Breast epithelium (tissue), 4 donors: ENCODE measurements at regions not wholly inside any gene's neighbourhood (a gene's known extent, or its start where the extent isn't known, plus 50 kb on each side); places are given as distances from the start of the nearest gene placed in this dataset.

ENCODE experiments used
- DNase-seq, 2 donors: peaks; one replicate each; pipeline ENCODE4 v3.0.0-alpha.2; 2019; ENCODE audit warnings: low spot score in 2 of 2
- H3K27ac ChIP-seq, 2 donors: fragments of 200-600 bp; sonication (generic) in 1 of 2; one replicate each; pipeline ENCODE4 v1.5.1; 2016 to 2019; ENCODE audit warnings: mild to moderate bottlenecking in 1 of 2
- H3K27me3 ChIP-seq, 2 donors: fragments of 200-600 bp; sonication (generic) in 1 of 2; one replicate each; pipeline versions ENCODE4 v1.5.1 to v1.6.0; 2017 to 2019; ENCODE audit warnings: control low read depth in 1 of 2, mild to moderate bottlenecking in 1 of 2
- H3K36me3 ChIP-seq: fragments of 200-600 bp; one replicate; pipeline ENCODE4 v1.5.1; 2019
- H3K4me1 ChIP-seq, 2 donors: fragments of 200-600 bp; sonication (generic); one replicate each; pipeline ENCODE4 v1.5.1; 2016 to 2019; ENCODE audit warnings: control low read depth in 1 of 2
- H3K4me3 ChIP-seq, 3 donors: fragments of 200-600 bp; sonication (generic); 1 replicate in 2 of 3; 2 replicates in 1 of 3; pipeline ENCODE4 v1.5.1; 2016 to 2019; ENCODE audit warnings: mild to moderate bottlenecking in 3 of 3, moderate library complexity in 2 of 3
- H3K9me3 ChIP-seq, 2 donors: fragments of 200-600 bp; sonication (generic) in 1 of 2; one replicate each; pipeline ENCODE4 v1.5.1; 2016 to 2019; ENCODE audit warnings: control low read depth in 1 of 2
- POLR2A ChIP-seq: fragments of 450-650 bp; IDR thresholded peaks from one replicate; pipeline ENCODE4 v1.6.1; 2016; ENCODE audit warnings: antibody characterized with exemption, mild to moderate bottlenecking, moderate library complexity
- POLR2AphosphoS5 ChIP-seq, 3 donors: sonication (generic); formaldehyde crosslinking; IDR thresholded peaks; one replicate each; pipeline ENCODE4 v1.6.1; 2017; ENCODE audit warnings: antibody characterized with exemption in 3 of 3
- intact Hi-C: fragments of 100-400 bp; cut with DNase I; formaldehyde crosslinking; loops from one replicate; pipeline ENCODE4 v1.15.1; 2023; ENCODE audit warnings: low total_unique reads
- TF ChIP-seq, protein P1 (sequence below), 3 donors: fragments of 450-650 bp; IDR thresholded peaks; one replicate each; pipeline ENCODE4 v1.5.1; 2016 to 2017; ENCODE audit warnings: antibody characterized with exemption in 3 of 3, mild to moderate bottlenecking in 3 of 3, moderate library complexity in 3 of 3

DNA sequence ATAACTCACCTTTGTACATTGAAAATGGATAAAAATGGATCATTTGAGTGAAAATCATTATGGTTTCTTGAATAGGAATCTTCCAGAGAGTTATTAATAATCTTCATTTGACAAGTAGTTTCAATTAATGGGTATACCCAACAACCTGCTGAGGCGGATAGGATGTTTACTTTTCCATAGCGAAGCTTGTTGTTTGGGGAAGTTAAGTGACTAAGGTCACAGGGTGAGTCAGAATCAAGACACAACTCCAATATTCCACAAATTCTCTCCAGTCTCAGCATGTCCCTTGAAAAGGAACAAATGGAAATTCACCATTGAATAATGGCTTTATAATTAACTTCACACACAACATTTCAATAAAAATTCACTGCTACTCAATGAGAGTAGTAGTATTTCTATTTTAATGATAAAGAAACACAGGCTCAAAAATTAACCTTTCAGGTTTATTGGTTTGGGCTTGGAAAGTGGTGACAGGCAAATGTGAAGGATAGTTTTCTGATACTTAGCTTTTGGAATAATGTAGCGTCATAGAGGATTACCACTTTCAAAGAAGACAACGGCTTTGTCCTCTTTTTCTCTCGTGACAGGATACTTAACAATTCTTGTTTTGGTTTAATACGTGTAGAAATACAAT is 211.3 kb downstream of the GPD2 start:
- Histone ChIP-seq H3K36me3 (no peaks in the 10 kb centered on the region), H3K27me3 (no peaks in the 10 kb centered on the region), H3K4me1 (no peaks in the 10 kb centered on the region), H3K4me3 (no peak overlapping the region), H3K27ac (no peak overlapping the region), H3K9me3 (no peaks in the 10 kb centered on the region)
- TF ChIP-seq POLR2A (no peak), POLR2AphosphoS5 (IDR thresholded peaks at IDR 0.05) (no peak)
- TF ChIP-seq, protein P1, sequence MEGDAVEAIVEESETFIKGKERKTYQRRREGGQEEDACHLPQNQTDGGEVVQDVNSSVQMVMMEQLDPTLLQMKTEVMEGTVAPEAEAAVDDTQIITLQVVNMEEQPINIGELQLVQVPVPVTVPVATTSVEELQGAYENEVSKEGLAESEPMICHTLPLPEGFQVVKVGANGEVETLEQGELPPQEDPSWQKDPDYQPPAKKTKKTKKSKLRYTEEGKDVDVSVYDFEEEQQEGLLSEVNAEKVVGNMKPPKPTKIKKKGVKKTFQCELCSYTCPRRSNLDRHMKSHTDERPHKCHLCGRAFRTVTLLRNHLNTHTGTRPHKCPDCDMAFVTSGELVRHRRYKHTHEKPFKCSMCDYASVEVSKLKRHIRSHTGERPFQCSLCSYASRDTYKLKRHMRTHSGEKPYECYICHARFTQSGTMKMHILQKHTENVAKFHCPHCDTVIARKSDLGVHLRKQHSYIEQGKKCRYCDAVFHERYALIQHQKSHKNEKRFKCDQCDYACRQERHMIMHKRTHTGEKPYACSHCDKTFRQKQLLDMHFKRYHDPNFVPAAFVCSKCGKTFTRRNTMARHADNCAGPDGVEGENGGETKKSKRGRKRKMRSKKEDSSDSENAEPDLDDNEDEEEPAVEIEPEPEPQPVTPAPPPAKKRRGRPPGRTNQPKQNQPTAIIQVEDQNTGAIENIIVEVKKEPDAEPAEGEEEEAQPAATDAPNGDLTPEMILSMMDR (IDR thresholded peaks at IDR 0.05), result no peak
- intact Hi-C loops, result no loop called here
- no peak for DNase-seq

DNA sequence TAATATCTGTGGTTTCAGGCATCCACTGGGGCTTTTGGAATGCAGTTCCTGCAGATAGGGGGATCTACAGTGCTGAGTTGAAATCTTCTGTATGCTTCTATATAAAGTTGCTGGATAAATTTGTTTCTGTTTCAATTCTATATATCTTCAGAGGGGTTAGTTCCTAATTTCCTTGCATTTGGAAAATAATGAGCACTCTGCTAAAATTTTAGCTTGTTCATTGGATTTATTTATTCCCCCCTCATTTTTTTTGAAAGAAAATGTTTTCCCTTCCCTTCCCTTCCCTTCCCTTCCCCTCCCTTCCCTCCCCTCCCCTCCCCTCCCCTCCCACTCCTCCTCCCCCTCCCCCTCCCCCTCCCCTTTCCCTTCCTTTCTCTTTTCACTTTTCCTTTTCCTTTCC is 212.3 kb downstream of the GPD2 start:
- no peak overlapping the region for H3K4me3 ChIP-seq
- no peaks in the 10 kb centered on the region for H3K9me3 ChIP-seq
- no peak for DNase-seq
- intact Hi-C loops, result no loop called here
- no peaks in the 10 kb centered on the region for H3K27me3 ChIP-seq
- no peak for TF ChIP-seq POLR2AphosphoS5 (IDR thresholded peaks at IDR 0.05)
- no peak for TF ChIP-seq POLR2A
- TF ChIP-seq, protein P1 (IDR thresholded peaks at IDR 0.05), result no peak
- no peaks in the 10 kb centered on the region for H3K4me1 ChIP-seq
- no peak overlapping the region for H3K27ac ChIP-seq
- no peaks in the 10 kb centered on the region for H3K36me3 ChIP-seq

DNA sequence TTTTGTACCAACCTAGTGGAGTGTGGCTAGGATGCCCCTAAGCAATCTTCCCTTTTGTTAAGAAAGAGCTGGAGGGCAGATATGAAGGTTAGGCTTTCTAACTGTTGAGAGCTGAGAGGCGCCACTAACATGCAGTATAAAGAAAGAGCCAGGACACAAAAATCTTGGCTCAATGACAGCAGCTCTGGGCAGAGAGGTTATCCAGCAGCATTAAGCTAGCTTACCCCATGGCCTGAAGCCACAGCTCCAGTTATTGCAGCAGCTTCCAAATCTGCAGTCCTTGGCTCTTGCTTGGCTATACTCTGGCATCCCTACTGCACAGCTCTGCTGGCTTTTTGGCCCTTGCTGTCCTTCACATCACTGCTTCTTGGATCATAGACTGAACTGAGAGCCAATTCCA is 213.4 kb downstream of the GPD2 start:
- Histone ChIP-seq H3K9me3 (no peaks in the 10 kb centered on the region), H3K4me1 (no peaks in the 10 kb centered on the region), H3K27ac (no peak overlapping the region), H3K4me3 (no peak overlapping the region), H3K36me3 (no peaks in the 10 kb centered on the region), H3K27me3 (no peaks in the 10 kb centered on the region)
- no peak for TF ChIP-seq POLR2AphosphoS5 (IDR thresholded peaks at IDR 0.05)
- TF ChIP-seq POLR2A, result no peak
- TF ChIP-seq, protein P1 (IDR thresholded peaks at IDR 0.05), result no peak
- intact Hi-C loops, result no loop called here
- peak in 1 of 2 donors; percentile 45 for DNase-seq

DNA sequence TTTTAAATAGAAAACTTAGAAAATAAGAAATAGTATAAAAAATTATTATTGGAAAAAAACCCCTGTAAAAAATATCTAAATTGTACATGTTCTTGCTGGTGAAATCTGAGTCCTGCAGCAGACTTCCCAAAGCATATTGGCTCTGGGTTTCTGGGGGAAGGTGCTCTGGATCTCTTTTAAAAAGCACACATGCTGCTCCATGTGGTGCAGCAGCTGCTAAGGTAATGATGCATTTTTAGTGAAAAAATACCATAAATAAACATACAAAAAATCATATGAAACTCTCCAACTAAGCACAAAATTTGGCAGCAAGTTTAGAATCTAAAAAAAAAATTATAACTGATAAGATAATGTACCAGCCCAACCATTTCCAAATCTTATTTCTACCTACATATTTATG is 216.5 kb downstream of the GPD2 start:
- no peak overlapping the region for H3K4me3 ChIP-seq
- H3K4me1 ChIP-seq, result no peaks in the 10 kb centered on the region
- DNase-seq, result no peak
- H3K36me3 ChIP-seq, result no peaks in the 10 kb centered on the region
- no peak overlapping the region for H3K27ac ChIP-seq
- no peaks in the 10 kb centered on the region for H3K9me3 ChIP-seq
- TF ChIP-seq, protein P1 (IDR thresholded peaks at IDR 0.05), result no peak
- TF ChIP-seq POLR2AphosphoS5 (IDR thresholded peaks at IDR 0.05) (no peak), POLR2A (no peak)
- intact Hi-C loops, result no loop called here
- no peaks in the 10 kb centered on the region for H3K27me3 ChIP-seq

DNA sequence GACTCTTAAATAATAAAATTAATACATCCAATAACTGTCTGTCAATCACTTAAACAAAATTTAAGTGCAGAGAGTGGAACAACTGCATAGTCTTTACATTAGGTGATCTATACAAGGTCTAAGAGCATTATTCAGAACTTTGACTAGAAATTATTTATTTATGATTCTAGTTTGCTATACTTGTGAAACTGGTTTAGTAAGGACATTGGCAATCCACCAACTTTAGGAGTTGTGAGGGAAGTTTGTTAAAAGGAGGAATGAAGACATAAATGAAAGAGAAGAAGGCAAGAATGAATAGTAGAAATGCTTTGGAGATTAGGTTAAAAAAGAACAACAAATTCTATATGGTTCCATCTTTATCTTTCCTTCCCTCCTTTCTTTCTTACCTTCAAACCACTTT is 217.5 kb downstream of the GPD2 start:
- intact Hi-C loops, result no loop called here
- Histone ChIP-seq H3K9me3 (no peaks in the 10 kb centered on the region), H3K4me3 (no peak overlapping the region), H3K36me3 (no peaks in the 10 kb centered on the region), H3K27me3 (no peaks in the 10 kb centered on the region), H3K27ac (no peak overlapping the region), H3K4me1 (no peaks in the 10 kb centered on the region)
- no peak for DNase-seq
- TF ChIP-seq POLR2AphosphoS5 (IDR thresholded peaks at IDR 0.05) (no peak), POLR2A (no peak)
- TF ChIP-seq, protein P1 (IDR thresholded peaks at IDR 0.05), result no peak
